SU-DHL-6 (cell line): ENCODE measurements at regions not wholly inside any gene's neighbourhood (a gene's known extent, or its start where the extent isn't known, plus 50 kb on each side); places are given as distances from the start of the nearest gene placed in this dataset.

Experiments
- H2AFZ ChIP-seq: fragments of 200-600 bp; sonication (generic); 2 replicates; pipeline ENCODE4 v1.6.1; 2014; ENCODE audit warnings: low read depth, mild to moderate bottlenecking, moderate library complexity, mixed read lengths, antibody characterized with exemption, low read length; ENCODE audit not compliant: severe bottlenecking
- H3F3A ChIP-seq: fragments of 200-600 bp; shearing (Covaris generic); 2 replicates; pipeline ENCODE4 v1.6.0; 2016; ENCODE audit warnings: antibody characterized with exemption, mild to moderate bottlenecking; ENCODE audit not compliant: insufficient read depth
- H3K27ac ChIP-seq: fragments of 200-600 bp; sonication (generic); 2 replicates; pipeline ENCODE4 v1.5.1; 2016; ENCODE audit warnings: low read depth, mild to moderate bottlenecking, low read length, moderate library complexity, mixed read lengths
- H3K27me3 ChIP-seq: fragments of 200-600 bp; sonication (generic), shearing (Covaris generic); 2 replicates; pipeline ENCODE4 v1.6.0; 2014; ENCODE audit warnings: mild to moderate bottlenecking, low read length
- H3K36me3 ChIP-seq: fragments of 200-600 bp; sonication (generic); 2 replicates; pipeline ENCODE4 v1.6.1; 2014; ENCODE audit warnings: mild to moderate bottlenecking, low read length, mixed read lengths
- H3K4me2 ChIP-seq: fragments of 300-600, 200-600 bp; shearing (Covaris generic), sonication (generic); 2 replicates; pipeline ENCODE4 v1.6.0; 2014; ENCODE audit warnings: low read length, low read depth, mild to moderate bottlenecking; ENCODE audit not compliant: poor library complexity, severe bottlenecking
- H3K4me3 ChIP-seq: fragments of 200-600 bp; sonication (generic); 2 replicates; pipeline ENCODE4 v1.5.1; 2014; ENCODE audit warnings: antibody characterized with exemption, low read length, mild to moderate bottlenecking, mixed read lengths; ENCODE audit not compliant: insufficient read depth, poor library complexity, severe bottlenecking
- H3K79me2 ChIP-seq: fragments of 200-600 bp; sonication (generic); 2 replicates; pipeline ENCODE4 v1.6.1; 2014; ENCODE audit warnings: mild to moderate bottlenecking, low read length, moderate library complexity; ENCODE audit not compliant: insufficient read depth
- H3K9ac ChIP-seq: fragments of 200-600 bp; sonication (generic); 2 replicates; pipeline ENCODE4 v1.7.0; 2014; ENCODE audit warnings: mild to moderate bottlenecking, low read length
- H3K9me2 ChIP-seq: fragments of 200-600 bp; sonication (generic); replicated peaks from 2 replicates; pipeline ENCODE4 v1.6.1; 2014; ENCODE audit warnings: low read length; ENCODE audit not compliant: insufficient read depth
- H3K9me3 ChIP-seq: fragments of 200-600 bp; sonication (generic); 2 replicates; pipeline ENCODE4 v1.6.1; 2014; ENCODE audit warnings: low read length, mixed read lengths; ENCODE audit not compliant: insufficient read depth
- H4K20me1 ChIP-seq: fragments of 200-600 bp; sonication (generic); 2 replicates; pipeline ENCODE4 v1.6.1; 2014; ENCODE audit warnings: low read depth, mild to moderate bottlenecking, antibody characterized with exemption, low read length, moderate library complexity, mixed read lengths
- EZH2phosphoT487 ChIP-seq: fragments of 200-600 bp; sonication (generic), shearing (Covaris generic); conservative IDR thresholded peaks from 2 replicates; pipeline ENCODE4 v1.6.1; 2018; ENCODE audit warnings: mild to moderate bottlenecking, antibody characterized with exemption, low read length, moderate library complexity, mixed read lengths
- TF ChIP-seq, protein P1 (sequence below): fragments of 200-600 bp; sonication (generic); IDR thresholded peaks from one replicate; pipeline ENCODE4 v1.5.1; 2017; ENCODE audit warnings: antibody characterized with exemption, mild to moderate bottlenecking, low read length, moderate library complexity; ENCODE audit not compliant: insufficient read depth, poor library complexity, severe bottlenecking

DNA sequence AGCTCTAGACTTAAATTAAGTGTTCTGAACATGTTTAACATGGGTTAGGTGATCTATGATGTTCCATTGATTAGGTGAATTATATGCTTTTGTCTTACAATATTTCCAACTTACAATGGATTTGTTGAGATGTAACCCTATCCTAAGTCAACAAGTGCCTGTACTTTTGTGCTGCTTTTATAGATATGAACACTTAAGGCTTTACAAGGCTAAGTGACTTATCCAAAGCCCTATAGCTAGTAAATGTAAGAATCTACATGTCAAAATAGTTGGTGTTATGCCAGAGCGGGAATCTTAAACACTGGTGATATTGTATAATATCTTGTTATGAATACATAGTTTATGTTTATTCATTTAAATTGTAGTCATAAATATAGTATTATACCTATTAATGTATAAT is 1629.1 kb upstream of the IGFBP7 start:
- H4K20me1 ChIP-seq = no peaks in the 10 kb centered on the region
- no peak overlapping the region for H3K9ac ChIP-seq
- H2AFZ ChIP-seq = no peak overlapping the region
- no peaks in the 10 kb centered on the region for H3K36me3 ChIP-seq
- H3K27ac ChIP-seq = no peak overlapping the region
- H3K4me2 ChIP-seq = no peak overlapping the region
- no peaks in the 10 kb centered on the region for H3K79me2 ChIP-seq
- H3F3A ChIP-seq = no peaks in the 10 kb centered on the region
- no peak overlapping the region for H3K4me3 ChIP-seq
- no peaks in the 10 kb centered on the region for H3K9me3 ChIP-seq
- TF ChIP-seq, protein P1, sequence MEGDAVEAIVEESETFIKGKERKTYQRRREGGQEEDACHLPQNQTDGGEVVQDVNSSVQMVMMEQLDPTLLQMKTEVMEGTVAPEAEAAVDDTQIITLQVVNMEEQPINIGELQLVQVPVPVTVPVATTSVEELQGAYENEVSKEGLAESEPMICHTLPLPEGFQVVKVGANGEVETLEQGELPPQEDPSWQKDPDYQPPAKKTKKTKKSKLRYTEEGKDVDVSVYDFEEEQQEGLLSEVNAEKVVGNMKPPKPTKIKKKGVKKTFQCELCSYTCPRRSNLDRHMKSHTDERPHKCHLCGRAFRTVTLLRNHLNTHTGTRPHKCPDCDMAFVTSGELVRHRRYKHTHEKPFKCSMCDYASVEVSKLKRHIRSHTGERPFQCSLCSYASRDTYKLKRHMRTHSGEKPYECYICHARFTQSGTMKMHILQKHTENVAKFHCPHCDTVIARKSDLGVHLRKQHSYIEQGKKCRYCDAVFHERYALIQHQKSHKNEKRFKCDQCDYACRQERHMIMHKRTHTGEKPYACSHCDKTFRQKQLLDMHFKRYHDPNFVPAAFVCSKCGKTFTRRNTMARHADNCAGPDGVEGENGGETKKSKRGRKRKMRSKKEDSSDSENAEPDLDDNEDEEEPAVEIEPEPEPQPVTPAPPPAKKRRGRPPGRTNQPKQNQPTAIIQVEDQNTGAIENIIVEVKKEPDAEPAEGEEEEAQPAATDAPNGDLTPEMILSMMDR = no peak
- TF ChIP-seq EZH2phosphoT487 = no peak
- no peaks in the 10 kb centered on the region for H3K27me3 ChIP-seq
- H3K9me2 ChIP-seq = no peaks in the 10 kb centered on the region

DNA sequence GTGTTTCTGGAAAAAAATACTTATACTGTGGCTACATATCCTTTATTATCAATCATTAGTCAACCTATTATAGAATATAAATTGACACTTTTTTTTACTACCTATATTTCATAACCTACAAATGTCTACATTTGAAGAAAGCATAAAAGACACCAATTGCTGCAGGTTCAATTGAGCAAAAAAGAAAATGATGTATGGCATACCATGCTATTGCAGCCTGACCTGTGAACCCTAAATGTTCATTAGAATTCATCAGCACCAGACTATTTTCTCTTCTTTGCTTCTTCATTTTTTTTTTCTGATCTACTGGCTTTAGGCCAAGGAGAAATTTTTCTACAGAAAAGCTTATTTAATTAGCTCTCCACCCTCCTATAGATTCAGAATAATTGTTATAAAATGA is 1628.2 kb upstream of the IGFBP7 start:
- Histone ChIP-seq H3K79me2 (no peaks in the 10 kb centered on the region), H4K20me1 (no peaks in the 10 kb centered on the region), H3K36me3 (no peaks in the 10 kb centered on the region), H3K9me3 (no peaks in the 10 kb centered on the region), H3K27me3 (no peaks in the 10 kb centered on the region), H3K9ac (no peak overlapping the region), H3K27ac (no peak overlapping the region), H3K4me2 (no peak overlapping the region), H3K4me3 (no peak overlapping the region), H3K9me2 (no peaks in the 10 kb centered on the region), H3F3A (no peaks in the 10 kb centered on the region), H2AFZ (no peak overlapping the region)
- TF ChIP-seq, protein P1 = no peak
- TF ChIP-seq EZH2phosphoT487 = no peak

DNA sequence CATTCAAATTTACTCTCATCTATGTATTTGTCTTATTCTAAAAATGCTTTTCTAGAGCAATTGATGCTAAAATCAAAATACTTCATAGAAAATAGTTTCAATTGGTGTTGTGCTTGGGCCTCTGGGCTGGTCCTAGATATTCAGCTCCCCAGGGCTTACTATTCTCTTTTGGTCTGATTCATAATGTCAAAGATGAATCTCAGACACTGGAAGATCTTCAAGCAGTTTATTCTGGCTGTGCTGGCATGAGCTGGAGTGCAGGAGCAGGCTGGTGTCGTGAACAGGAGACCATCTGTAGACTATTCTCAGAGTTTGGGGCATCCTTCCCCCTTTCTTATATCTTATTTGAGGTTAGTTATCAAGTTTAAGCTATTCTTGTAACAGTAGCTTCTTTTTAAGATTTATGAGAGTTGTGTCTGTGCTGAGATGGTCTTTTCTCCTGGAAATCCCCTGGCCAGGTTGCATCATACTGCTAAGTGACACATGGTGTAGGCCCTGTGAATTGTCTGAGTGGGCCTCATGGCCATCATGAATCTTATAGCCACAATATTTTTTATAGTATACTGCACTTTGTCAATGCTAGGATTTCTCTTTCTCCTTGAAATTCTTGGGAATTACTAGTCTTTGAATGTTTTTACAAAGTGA is 1624.0 kb upstream of the IGFBP7 start:
- H3K9me3 ChIP-seq = no peaks in the 10 kb centered on the region
- no peaks in the 10 kb centered on the region for H3F3A ChIP-seq
- H3K9me2 ChIP-seq = no peaks in the 10 kb centered on the region
- peak overlapping the region; percentile 68 for H2AFZ ChIP-seq
- no peaks in the 10 kb centered on the region for H3K27me3 ChIP-seq
- no peak overlapping the region for H3K9ac ChIP-seq
- no peak overlapping the region for H3K4me3 ChIP-seq
- H4K20me1 ChIP-seq = no peaks in the 10 kb centered on the region
- H3K36me3 ChIP-seq = no peaks in the 10 kb centered on the region
- H3K79me2 ChIP-seq = no peaks in the 10 kb centered on the region
- H3K4me2 ChIP-seq = peak overlapping the region; percentile 31
- no peak for TF ChIP-seq EZH2phosphoT487
- TF ChIP-seq, protein P1 = no peak
- peak overlapping the region; percentile 61 for H3K27ac ChIP-seq
